MCF 10A (cell line): ENCODE measurements at regions not wholly inside any gene's neighbourhood (a gene's known extent, or its start where the extent isn't known, plus 50 kb on each side); places are given as distances from the start of the nearest gene placed in this dataset.

Experiments
- BruUV-seq: library from RNA; stranded (reverse); fragments of 400-500 nt; replicated peaks from 2 replicates; lab custom pipeline; 2021; lab: Mats Ljungman, UMichigan
- CTCF ChIA-PET: fragments of 300-600 bp; sonication (Branson Sonifier 250); formaldehyde crosslinking; extraction: SDS; loops from one replicate; lab custom pipeline; 2021; ENCODE audit warnings: antibody characterized with exemption, inconsistent platforms; lab: Yijun Ruan, JAX
- POLR2A ChIA-PET: fragments of 300-600, 350-650 bp; sonication (Branson Sonifier 250); formaldehyde crosslinking; extraction: SDS; loops from one replicate; lab custom pipeline; 2020; ENCODE audit warnings: antibody characterized with exemption, inconsistent platforms; lab: Yijun Ruan, JAX
- DNase-seq: peaks from one replicate; pipeline ENCODE4 v3.0.0-alpha.2; 2018; ENCODE audit not compliant: unreplicated experiment
- H3K27ac Mint-ChIP-seq: one replicate; pipeline ENCODE4 v1.8.0; 2022; ENCODE audit warnings: mild to moderate bottlenecking, low read depth, mixed read lengths; ENCODE audit not compliant: unreplicated experiment
- H3K27me3 Mint-ChIP-seq: one replicate; pipeline ENCODE4 v1.8.0; 2022; ENCODE audit warnings: mixed read lengths; ENCODE audit not compliant: insufficient read depth, unreplicated experiment
- H3K36me3 Mint-ChIP-seq: one replicate; pipeline ENCODE4 v1.8.0; 2022; ENCODE audit warnings: mild to moderate bottlenecking, moderate library complexity, mixed read lengths; ENCODE audit not compliant: insufficient read depth, unreplicated experiment
- H3K4me1 Mint-ChIP-seq: one replicate; pipeline ENCODE4 v1.8.0; 2022; ENCODE audit warnings: mixed read lengths; ENCODE audit not compliant: insufficient read depth, unreplicated experiment
- H3K4me3 Mint-ChIP-seq: one replicate; pipeline ENCODE4 v1.8.0; 2022; ENCODE audit warnings: mild to moderate bottlenecking, moderate library complexity, mixed read lengths; ENCODE audit not compliant: unreplicated experiment
- H3K9me3 Mint-ChIP-seq: one replicate; pipeline ENCODE4 v1.8.0; 2022; ENCODE audit warnings: mixed read lengths; ENCODE audit not compliant: unreplicated experiment
- intact Hi-C: fragments of 100-400 bp; cut with micrococcal nuclease; formaldehyde crosslinking; loops from 2 replicates; pipeline ENCODE4 v1.14.1; 2022
- TF ChIP-seq, protein P1 (sequence below): fragments of 200-600 bp; IDR thresholded peaks from one replicate; pipeline ENCODE4 v1.8.0; 2022; ENCODE audit warnings: antibody characterized with exemption, mild to moderate bottlenecking; ENCODE audit not compliant: unreplicated experiment

DNA sequence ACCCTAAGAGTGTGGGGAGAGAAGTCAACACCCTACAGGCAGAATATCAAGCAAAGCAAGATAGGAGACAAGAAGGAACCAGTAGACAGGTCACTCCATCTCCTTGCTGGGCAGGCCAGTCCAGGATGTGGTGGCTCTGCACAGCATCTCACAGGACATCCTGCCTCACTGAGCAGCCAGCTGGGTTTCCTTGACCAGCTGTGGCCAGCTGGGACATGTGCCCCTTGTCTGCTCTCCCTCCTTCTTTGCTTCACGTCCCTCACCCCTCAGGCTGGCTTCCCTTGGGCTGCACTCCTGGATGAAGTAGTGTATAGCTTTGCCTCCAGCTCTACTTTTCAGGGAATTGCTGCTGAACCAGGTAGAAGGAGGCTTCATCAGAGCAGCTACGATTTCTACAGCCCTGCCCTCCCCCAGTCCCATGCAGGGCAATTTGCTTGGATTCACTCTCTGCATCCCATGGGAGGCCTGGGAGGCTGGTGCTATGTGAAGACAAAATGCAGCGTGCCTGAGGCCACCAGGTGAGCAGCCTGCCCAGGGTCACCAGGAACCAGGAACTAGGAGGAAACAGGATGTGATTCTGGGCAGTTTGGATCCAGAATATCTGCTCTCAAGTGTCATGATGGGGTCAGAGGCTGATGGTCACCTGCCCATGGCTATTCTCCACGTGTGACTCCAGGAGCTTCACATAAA, 110.0 kb upstream of the PMEPA1 start:
- Mint-ChIP-seq H3K27ac (no peak overlapping the region), H3K9me3 (no peaks in the 10 kb centered on the region), H3K36me3 (no peaks in the 10 kb centered on the region), H3K27me3 (peaks cover 72% of the 10 kb centered on the region), H3K4me3 (no peak overlapping the region), H3K4me1 (no peaks in the 10 kb centered on the region)
- intact Hi-C loops, result no loop called here
- DNase-seq, result no peak
- TF ChIP-seq, protein P1, sequence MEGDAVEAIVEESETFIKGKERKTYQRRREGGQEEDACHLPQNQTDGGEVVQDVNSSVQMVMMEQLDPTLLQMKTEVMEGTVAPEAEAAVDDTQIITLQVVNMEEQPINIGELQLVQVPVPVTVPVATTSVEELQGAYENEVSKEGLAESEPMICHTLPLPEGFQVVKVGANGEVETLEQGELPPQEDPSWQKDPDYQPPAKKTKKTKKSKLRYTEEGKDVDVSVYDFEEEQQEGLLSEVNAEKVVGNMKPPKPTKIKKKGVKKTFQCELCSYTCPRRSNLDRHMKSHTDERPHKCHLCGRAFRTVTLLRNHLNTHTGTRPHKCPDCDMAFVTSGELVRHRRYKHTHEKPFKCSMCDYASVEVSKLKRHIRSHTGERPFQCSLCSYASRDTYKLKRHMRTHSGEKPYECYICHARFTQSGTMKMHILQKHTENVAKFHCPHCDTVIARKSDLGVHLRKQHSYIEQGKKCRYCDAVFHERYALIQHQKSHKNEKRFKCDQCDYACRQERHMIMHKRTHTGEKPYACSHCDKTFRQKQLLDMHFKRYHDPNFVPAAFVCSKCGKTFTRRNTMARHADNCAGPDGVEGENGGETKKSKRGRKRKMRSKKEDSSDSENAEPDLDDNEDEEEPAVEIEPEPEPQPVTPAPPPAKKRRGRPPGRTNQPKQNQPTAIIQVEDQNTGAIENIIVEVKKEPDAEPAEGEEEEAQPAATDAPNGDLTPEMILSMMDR, result no peak
- ChIA-PET CTCF (interaction anchor here (0.6 kb wide), 1 partner anchor 233 kb away, joined by 3 read pairs; no protein-coding TSS in a partner anchor), POLR2A (no interaction called here)
- no TSS peak for BruUV-seq

GRCh38 chr20:57819291-57819690, 109.5 kb upstream of the PMEPA1 start:
- Mint-ChIP-seq H3K36me3 (no peaks in the 10 kb centered on the region), H3K4me3 (no peak overlapping the region), H3K27me3 (peaks cover 72% of the 10 kb centered on the region), H3K27ac (no peak overlapping the region), H3K4me1 (no peaks in the 10 kb centered on the region), H3K9me3 (no peaks in the 10 kb centered on the region)
- no TSS peak for BruUV-seq
- TF ChIP-seq, protein P1, result no peak
- POLR2A ChIA-PET, result no interaction called here
- CTCF ChIA-PET, result no interaction called here
- intact Hi-C loops, result no loop called here
- no peak for DNase-seq

DNA sequence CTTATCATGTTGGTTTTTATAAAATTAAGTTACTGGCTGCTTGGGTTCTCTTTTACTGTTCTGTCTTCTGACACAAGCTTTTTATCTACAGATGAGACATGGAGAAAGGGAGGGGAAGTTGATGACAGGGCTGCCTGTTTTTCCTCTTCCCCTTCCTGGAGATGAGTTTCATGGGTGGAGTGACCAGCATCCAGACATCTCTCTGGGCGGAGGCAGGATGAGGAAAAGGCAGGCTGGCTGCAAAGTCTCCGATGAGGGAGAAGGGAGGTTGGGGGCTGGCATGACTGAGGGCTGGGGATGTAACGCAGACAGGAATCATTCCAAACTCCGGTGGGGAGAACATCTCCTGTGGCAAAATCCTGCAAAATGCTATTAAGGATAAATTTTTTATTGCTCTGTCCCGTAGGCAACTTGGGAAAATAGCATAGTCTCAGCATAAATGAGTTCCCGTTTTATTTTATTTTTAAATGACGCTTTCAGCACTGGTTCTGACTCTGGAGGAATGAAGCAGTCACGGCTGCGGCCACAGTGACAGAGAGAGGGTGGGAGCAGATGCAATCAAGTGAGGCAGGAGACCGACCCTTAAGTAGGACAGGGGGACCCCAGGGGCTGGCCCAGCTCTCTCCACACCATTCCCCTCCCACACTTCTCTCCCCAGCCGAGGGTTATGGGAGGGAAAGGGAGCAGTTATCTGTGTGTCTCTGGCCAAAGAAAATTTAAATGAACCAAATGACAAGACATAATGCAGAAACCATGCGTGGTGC, 108.8 kb upstream of the PMEPA1 start:
- no TSS peak for BruUV-seq
- H3K4me3 Mint-ChIP-seq, result no peak overlapping the region
- DNase-seq, result no peak
- no peak overlapping the region for H3K27ac Mint-ChIP-seq
- H3K4me1 Mint-ChIP-seq, result no peaks in the 10 kb centered on the region
- no peaks in the 10 kb centered on the region for H3K36me3 Mint-ChIP-seq
- H3K27me3 Mint-ChIP-seq, result peaks cover 69% of the 10 kb centered on the region
- intact Hi-C loops, result no loop called here
- CTCF ChIA-PET, result no interaction called here
- TF ChIP-seq, protein P1, result no peak
- POLR2A ChIA-PET, result interaction anchor here (0.5 kb wide), 1 partner anchor 69 kb away, joined by 4 read pairs; no protein-coding TSS in a partner anchor
- H3K9me3 Mint-ChIP-seq, result no peaks in the 10 kb centered on the region

- intact Hi-C loops, result no loop called here
- no peaks in the 10 kb centered on the region for H3K36me3 Mint-ChIP-seq
- H3K9me3 Mint-ChIP-seq, result no peaks in the 10 kb centered on the region
- peaks cover 45% of the 10 kb centered on the region for H3K27me3 Mint-ChIP-seq
- no TSS peak for BruUV-seq
- H3K4me3 Mint-ChIP-seq, result no peak overlapping the region
- ChIA-PET CTCF (no interaction called here), POLR2A (no interaction called here)
- H3K4me1 Mint-ChIP-seq, result peaks cover 7% of the 10 kb centered on the region
- no peak overlapping the region for H3K27ac Mint-ChIP-seq
- TF ChIP-seq, protein P1, result no peak
- DNase-seq, result no peak
Observed at GRCh38 chr20:57815405-57815804, 105.6 kb upstream of the PMEPA1 start.
